MM.1S (cell line): ENCODE measurements at regions not wholly inside any gene's neighbourhood (a gene's known extent, or its start where the extent isn't known, plus 50 kb on each side); places are given as distances from the start of the nearest gene placed in this dataset.

Source experiments
- CTCF ChIP-seq: fragments of 300-600 bp; sonication (generic); IDR thresholded peaks from 2 replicates; pipeline ENCODE4 v1.5.1; 2016; ENCODE audit warnings: antibody characterized with exemption, low read length, mixed read lengths
- EZH2 ChIP-seq: fragments of 300-600 bp; sonication (generic); optimal IDR thresholded peaks from 2 replicates; pipeline ENCODE3; 2017; ENCODE audit warnings: low read depth, mild to moderate bottlenecking, antibody characterized with exemption, low read length, mixed read lengths
- EZH2phosphoT487 ChIP-seq: fragments of 300-600 bp; sonication (generic); IDR thresholded peaks from 2 replicates; pipeline ENCODE4 v1.6.1; 2018; ENCODE audit warnings: antibody characterized with exemption, low read length

- TF ChIP-seq CTCF (no peak), EZH2 (no peak), EZH2phosphoT487 (no peak)
Measured at GRCh38 chr15:61769557-61769956, 290.7 kb downstream of the VPS13C start.
